ENCODE measurements at regions not wholly inside any gene's neighbourhood (a gene's known extent, or its start where the extent isn't known, plus 50 kb on each side); places are given as distances from the start of the nearest gene placed in this dataset.

GRCh38 chr1:34670982-34671381, 83.9 kb upstream of the GJB5 start:
- no peaks in the 10 kb centered on the region for H3K4me1 Mint-ChIP-seq (ENCODE audit: insufficient read depth, unreplicated experiment)
- no peak overlapping the region for H3K4me3 Mint-ChIP-seq (ENCODE audit: unreplicated experiment)
- no peak overlapping the region for H3K27ac Mint-ChIP-seq (ENCODE audit: low read depth, unreplicated experiment)
- POLR2A ChIA-PET = no interaction called here
- no peak for DNase-seq (ENCODE audit: unreplicated experiment)
- H3K9me3 Mint-ChIP-seq (ENCODE audit: unreplicated experiment) = no peaks in the 10 kb centered on the region
- no TSS peak for BruUV-seq (replicated peaks)
- H3K36me3 Mint-ChIP-seq (ENCODE audit: insufficient read depth, unreplicated experiment) = no peaks in the 10 kb centered on the region
- H3K27me3 Mint-ChIP-seq (ENCODE audit: insufficient read depth, unreplicated experiment) = peaks cover 17% of the 10 kb centered on the region
- CTCF ChIA-PET = no interaction called here
- intact Hi-C loops (cut with micrococcal nuclease) = no loop called here
- TF ChIP-seq CTCF (IDR thresholded peaks at IDR 0.05; ENCODE audit: unreplicated experiment) = no peak

- no peak overlapping the region for H3K4me3 Mint-ChIP-seq (ENCODE audit: unreplicated experiment)
- no TSS peak for BruUV-seq (replicated peaks)
- H3K4me1 Mint-ChIP-seq (ENCODE audit: insufficient read depth, unreplicated experiment) = no peaks in the 10 kb centered on the region
- DNase-seq (ENCODE audit: unreplicated experiment) = no peak
- no peak for TF ChIP-seq CTCF (IDR thresholded peaks at IDR 0.05; ENCODE audit: unreplicated experiment)
- intact Hi-C loops (cut with micrococcal nuclease) = no loop called here
- CTCF ChIA-PET = interaction anchor here (0.5 to 1.3 kb wide), 2 partner anchors 11 to 73 kb away, joined by 3 to 5 read pairs; no protein-coding TSS in a partner anchor
- peaks cover 20% of the 10 kb centered on the region for H3K27me3 Mint-ChIP-seq (ENCODE audit: insufficient read depth, unreplicated experiment)
- no peaks in the 10 kb centered on the region for H3K36me3 Mint-ChIP-seq (ENCODE audit: insufficient read depth, unreplicated experiment)
- no peaks in the 10 kb centered on the region for H3K9me3 Mint-ChIP-seq (ENCODE audit: unreplicated experiment)
- POLR2A ChIA-PET = no interaction called here
- H3K27ac Mint-ChIP-seq (ENCODE audit: low read depth, unreplicated experiment) = no peak overlapping the region
Measured at GRCh38 chr1:34671887-34672286, 83.0 kb upstream of the GJB5 start.

- intact Hi-C loops (cut with micrococcal nuclease) = loop anchor here (10.0 kb wide), 1 partner anchor 173 kb away; the partner anchor contains the start of gene SMIM12
- TF ChIP-seq CTCF (IDR thresholded peaks at IDR 0.05; ENCODE audit: unreplicated experiment) = peak; percentile 69
- H3K4me1 Mint-ChIP-seq (ENCODE audit: insufficient read depth, unreplicated experiment) = no peaks in the 10 kb centered on the region
- ChIA-PET CTCF (interaction anchor here (0.6 to 2.0 kb wide), 26 partner anchors 9 to 1075 kb away, joined by 3 to 10 read pairs (median 4); no protein-coding TSS in a partner anchor), POLR2A (interaction anchor here (0.6 kb wide), 1 partner anchor 441 kb away, joined by 4 read pairs; no protein-coding TSS in a partner anchor)
- H3K4me3 Mint-ChIP-seq (ENCODE audit: unreplicated experiment) = no peak overlapping the region
- H3K36me3 Mint-ChIP-seq (ENCODE audit: insufficient read depth, unreplicated experiment) = no peaks in the 10 kb centered on the region
- H3K27ac Mint-ChIP-seq (ENCODE audit: low read depth, unreplicated experiment) = no peak overlapping the region
- peaks cover 43% of the 10 kb centered on the region for H3K27me3 Mint-ChIP-seq (ENCODE audit: insufficient read depth, unreplicated experiment)
- BruUV-seq (replicated peaks) = no TSS peak
- peak; percentile 73 for DNase-seq (ENCODE audit: unreplicated experiment)
- no peaks in the 10 kb centered on the region for H3K9me3 Mint-ChIP-seq (ENCODE audit: unreplicated experiment)
Measured at GRCh38 chr1:34681480-34682451, 73.1 kb upstream of the GJB5 start.

- no peak for DNase-seq (ENCODE audit: unreplicated experiment)
- POLR2A ChIA-PET = interaction anchor here (0.6 kb wide), 1 partner anchor 440 kb away, joined by 4 read pairs; no protein-coding TSS in a partner anchor
- Mint-ChIP-seq H3K4me3 (ENCODE audit: unreplicated experiment) (no peak overlapping the region), H3K36me3 (ENCODE audit: insufficient read depth, unreplicated experiment) (no peaks in the 10 kb centered on the region), H3K9me3 (ENCODE audit: unreplicated experiment) (no peaks in the 10 kb centered on the region), H3K27ac (ENCODE audit: low read depth, unreplicated experiment) (no peak overlapping the region), H3K27me3 (ENCODE audit: insufficient read depth, unreplicated experiment) (peaks cover 48% of the 10 kb centered on the region), H3K4me1 (ENCODE audit: insufficient read depth, unreplicated experiment) (no peaks in the 10 kb centered on the region)
- CTCF ChIA-PET = interaction anchor here (0.7 to 2.0 kb wide), 12 partner anchors 9 to 201 kb away, joined by 3 to 10 read pairs (median 4); no protein-coding TSS in a partner anchor
- BruUV-seq (replicated peaks) = no TSS peak
- TF ChIP-seq CTCF (IDR thresholded peaks at IDR 0.05; ENCODE audit: unreplicated experiment) = no peak
- intact Hi-C loops (cut with micrococcal nuclease) = loop anchor here (10.0 kb wide), 1 partner anchor 172 kb away; the partner anchor contains the start of gene SMIM12
Measured at GRCh38 chr1:34682452-34683223, 72.2 kb upstream of the GJB5 start.

Data from MCF 10A (cell line).